ENCODE measurements at regions not wholly inside any gene's neighbourhood (a gene's known extent, or its start where the extent isn't known, plus 50 kb on each side); places are given as distances from the start of the nearest gene placed in this dataset.

- peak in 1 of 2 experiments; percentile 16 for DNase-seq (ENCODE audit: low read depth in 1 of 2, low spot score in 1 of 2)
- no peak overlapping the region for H3K4me3 ChIP-seq (replicated peaks; ENCODE audit: insufficient read depth, low read length)
- no peak overlapping the region for H3K27ac ChIP-seq (replicated peaks)
- no peaks in the 10 kb centered on the region for H3K27me3 ChIP-seq (ENCODE audit: insufficient read depth, poor library complexity, severe bottlenecking)
- TF ChIP-seq CTCF (IDR thresholded peaks at IDR 0.05; ENCODE audit: insufficient read depth, low read length) = no peak
- TF ChIP-seq GABPA (IDR thresholded peaks at IDR 0.05; ENCODE audit: low read depth) = no peak
Measured at GRCh38 chrX:40411340-40412111, 169.2 kb upstream of the ATP6AP2 start.

DNA sequence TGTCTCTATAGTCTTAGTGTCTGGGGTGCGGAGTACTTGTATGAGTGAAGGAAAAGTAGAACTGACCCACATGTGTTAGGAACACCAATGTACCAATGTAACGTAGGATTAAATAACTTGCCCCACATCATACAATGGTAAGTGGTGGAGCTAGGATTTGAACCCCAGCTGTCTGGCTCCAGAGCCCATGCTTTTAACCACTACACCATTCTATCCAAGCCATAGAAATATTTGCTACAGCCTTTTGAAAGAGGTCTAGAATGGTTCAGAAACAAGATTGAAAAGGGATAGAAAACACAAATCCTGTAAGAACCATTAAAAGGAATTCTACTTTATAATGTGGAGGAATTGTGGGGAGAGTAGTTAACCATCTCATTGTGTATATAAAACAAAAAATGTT lies 169.9 kb upstream of the ATP6AP2 start:
- Histone ChIP-seq H3K27me3 (ENCODE audit: insufficient read depth, poor library complexity, severe bottlenecking) (no peaks in the 10 kb centered on the region), H3K27ac (replicated peaks) (no peak overlapping the region), H3K4me3 (replicated peaks; ENCODE audit: insufficient read depth, low read length) (no peak overlapping the region)
- no peak for DNase-seq (ENCODE audit: low read depth in 1 of 2, low spot score in 1 of 2)
- TF ChIP-seq CTCF (IDR thresholded peaks at IDR 0.05; ENCODE audit: insufficient read depth, low read length) = no peak
- TF ChIP-seq SPI1 (IDR thresholded peaks at IDR 0.05; ENCODE audit: borderline replicate concordance, low read depth) = no peak
- TF ChIP-seq POLR2AphosphoS5 (IDR thresholded peaks at IDR 0.05; ENCODE audit: low read depth) = no peak
- TF ChIP-seq, protein P1, sequence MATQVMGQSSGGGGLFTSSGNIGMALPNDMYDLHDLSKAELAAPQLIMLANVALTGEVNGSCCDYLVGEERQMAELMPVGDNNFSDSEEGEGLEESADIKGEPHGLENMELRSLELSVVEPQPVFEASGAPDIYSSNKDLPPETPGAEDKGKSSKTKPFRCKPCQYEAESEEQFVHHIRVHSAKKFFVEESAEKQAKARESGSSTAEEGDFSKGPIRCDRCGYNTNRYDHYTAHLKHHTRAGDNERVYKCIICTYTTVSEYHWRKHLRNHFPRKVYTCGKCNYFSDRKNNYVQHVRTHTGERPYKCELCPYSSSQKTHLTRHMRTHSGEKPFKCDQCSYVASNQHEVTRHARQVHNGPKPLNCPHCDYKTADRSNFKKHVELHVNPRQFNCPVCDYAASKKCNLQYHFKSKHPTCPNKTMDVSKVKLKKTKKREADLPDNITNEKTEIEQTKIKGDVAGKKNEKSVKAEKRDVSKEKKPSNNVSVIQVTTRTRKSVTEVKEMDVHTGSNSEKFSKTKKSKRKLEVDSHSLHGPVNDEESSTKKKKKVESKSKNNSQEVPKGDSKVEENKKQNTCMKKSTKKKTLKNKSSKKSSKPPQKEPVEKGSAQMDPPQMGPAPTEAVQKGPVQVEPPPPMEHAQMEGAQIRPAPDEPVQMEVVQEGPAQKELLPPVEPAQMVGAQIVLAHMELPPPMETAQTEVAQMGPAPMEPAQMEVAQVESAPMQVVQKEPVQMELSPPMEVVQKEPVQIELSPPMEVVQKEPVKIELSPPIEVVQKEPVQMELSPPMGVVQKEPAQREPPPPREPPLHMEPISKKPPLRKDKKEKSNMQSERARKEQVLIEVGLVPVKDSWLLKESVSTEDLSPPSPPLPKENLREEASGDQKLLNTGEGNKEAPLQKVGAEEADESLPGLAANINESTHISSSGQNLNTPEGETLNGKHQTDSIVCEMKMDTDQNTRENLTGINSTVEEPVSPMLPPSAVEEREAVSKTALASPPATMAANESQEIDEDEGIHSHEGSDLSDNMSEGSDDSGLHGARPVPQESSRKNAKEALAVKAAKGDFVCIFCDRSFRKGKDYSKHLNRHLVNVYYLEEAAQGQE (IDR thresholded peaks at IDR 0.05; ENCODE audit: insufficient replicate concordance, low read depth) = no peak
- no peak for TF ChIP-seq GABPA (IDR thresholded peaks at IDR 0.05; ENCODE audit: low read depth)

GRCh38 chrX:40406330-40406859 lies 174.4 kb upstream of the ATP6AP2 start:
- H3K27ac ChIP-seq (replicated peaks) = 0 out of 2 replicates have a peak overlapping the region, but pooled peaks have one; percentile 7
- TF ChIP-seq GABPA (IDR thresholded peaks at IDR 0.05; ENCODE audit: low read depth) (no peak), POLR2AphosphoS5 (IDR thresholded peaks at IDR 0.05; ENCODE audit: low read depth) (peak; percentile 26; the same call in 1 of the 2 replicates), SPI1 (IDR thresholded peaks at IDR 0.05; ENCODE audit: borderline replicate concordance, low read depth) (peak; percentile 32; the same call in 1 of the 2 replicates), CTCF (IDR thresholded peaks at IDR 0.05; ENCODE audit: insufficient read depth, low read length) (no peak)
- TF ChIP-seq, protein P1 (IDR thresholded peaks at IDR 0.05; ENCODE audit: insufficient replicate concordance, low read depth) = no peak
- DNase-seq (ENCODE audit: low read depth in 1 of 2, low spot score in 1 of 2) = peak; percentile 48 to 75

More at GRCh38 chrX:40406330-40406859, 174.4 kb upstream of the ATP6AP2 start:
- H3K27me3 ChIP-seq (ENCODE audit: insufficient read depth, poor library complexity, severe bottlenecking) = no peaks in the 10 kb centered on the region
- H3K4me3 ChIP-seq (replicated peaks; ENCODE audit: insufficient read depth, low read length) = no peak overlapping the region
